GM18858 (cell line): ENCODE measurements at regions not wholly inside any gene's neighbourhood (a gene's known extent, or its start where the extent isn't known, plus 50 kb on each side); places are given as distances from the start of the nearest gene placed in this dataset.

Experiments
- ATAC-seq: cut with Tn5 transposase; IDR thresholded peaks from one replicate; pipeline ENCODE4 v1.9.1; 2021; ENCODE audit not compliant: unreplicated experiment

- ATAC-seq: no peak
Measured at GRCh38 chr1:191134796-191135195, 657.1 kb upstream of the BRINP3 start.

GRCh38 chr1:191140038-191140437 is 662.4 kb upstream of the BRINP3 start:
- ATAC-seq: no peak

GRCh38 chr1:191142748-191143147 is 665.1 kb upstream of the BRINP3 start:
- ATAC-seq: no peak

- no peak for ATAC-seq
Measured at GRCh38 chr1:191145834-191146233, 668.2 kb upstream of the BRINP3 start.

- ATAC-seq: no peak
Measured at GRCh38 chr1:191151321-191151807, 673.7 kb upstream of the BRINP3 start.

GRCh38 chr1:191152776-191153175 is 675.1 kb upstream of the BRINP3 start:
- no peak for ATAC-seq

- no peak for ATAC-seq
Measured at GRCh38 chr1:191155178-191155577, 677.5 kb upstream of the BRINP3 start.

GRCh38 chr1:191160837-191161236 is 683.2 kb upstream of the BRINP3 start:
- ATAC-seq: no peak

- no peak for ATAC-seq
Measured at GRCh38 chr1:191162762-191163161, 685.1 kb upstream of the BRINP3 start.

- ATAC-seq: no peak
Measured at GRCh38 chr1:191163621-191164020, 686.0 kb upstream of the BRINP3 start.

- peak; percentile 99 for ATAC-seq
Measured at GRCh38 chr1:191174298-191174697, 696.6 kb upstream of the BRINP3 start.

GRCh38 chr1:191176131-191176530 is 698.5 kb upstream of the BRINP3 start:
- ATAC-seq: no peak

GRCh38 chr1:191206513-191207207 is 729.0 kb upstream of the BRINP3 start:
- ATAC-seq: no peak

GRCh38 chr1:191222206-191222605 is 744.5 kb upstream of the BRINP3 start:
- ATAC-seq: no peak

- ATAC-seq: no peak
Measured at GRCh38 chr1:191240925-191241324, 763.3 kb upstream of the BRINP3 start.

- ATAC-seq: peak; percentile 72
Measured at GRCh38 chr1:191255354-191256054, 777.8 kb upstream of the BRINP3 start.

- ATAC-seq: no peak
Measured at GRCh38 chr1:191256917-191257316, 779.3 kb upstream of the BRINP3 start.

GRCh38 chr1:191260056-191260455 is 782.4 kb upstream of the BRINP3 start:
- no peak for ATAC-seq

- ATAC-seq: no peak
Measured at GRCh38 chr1:191261111-191261510, 783.4 kb upstream of the BRINP3 start.

GRCh38 chr1:191279266-191279800 is 801.7 kb upstream of the BRINP3 start:
- ATAC-seq: no peak

- no peak for ATAC-seq
Measured at GRCh38 chr1:191284175-191284574, 806.5 kb upstream of the BRINP3 start.

- ATAC-seq: no peak
Measured at GRCh38 chr1:191290441-191290840, 812.8 kb upstream of the BRINP3 start.
